ENCODE measurements at regions not wholly inside any gene's neighbourhood (a gene's known extent, or its start where the extent isn't known, plus 50 kb on each side); places are given as distances from the start of the nearest gene placed in this dataset.
"Not testable (repeated sequence)": the region's sequence is repeated elsewhere in the genome, so short reads cannot be mapped to it uniquely, and the experiment has no call there.

DNA sequence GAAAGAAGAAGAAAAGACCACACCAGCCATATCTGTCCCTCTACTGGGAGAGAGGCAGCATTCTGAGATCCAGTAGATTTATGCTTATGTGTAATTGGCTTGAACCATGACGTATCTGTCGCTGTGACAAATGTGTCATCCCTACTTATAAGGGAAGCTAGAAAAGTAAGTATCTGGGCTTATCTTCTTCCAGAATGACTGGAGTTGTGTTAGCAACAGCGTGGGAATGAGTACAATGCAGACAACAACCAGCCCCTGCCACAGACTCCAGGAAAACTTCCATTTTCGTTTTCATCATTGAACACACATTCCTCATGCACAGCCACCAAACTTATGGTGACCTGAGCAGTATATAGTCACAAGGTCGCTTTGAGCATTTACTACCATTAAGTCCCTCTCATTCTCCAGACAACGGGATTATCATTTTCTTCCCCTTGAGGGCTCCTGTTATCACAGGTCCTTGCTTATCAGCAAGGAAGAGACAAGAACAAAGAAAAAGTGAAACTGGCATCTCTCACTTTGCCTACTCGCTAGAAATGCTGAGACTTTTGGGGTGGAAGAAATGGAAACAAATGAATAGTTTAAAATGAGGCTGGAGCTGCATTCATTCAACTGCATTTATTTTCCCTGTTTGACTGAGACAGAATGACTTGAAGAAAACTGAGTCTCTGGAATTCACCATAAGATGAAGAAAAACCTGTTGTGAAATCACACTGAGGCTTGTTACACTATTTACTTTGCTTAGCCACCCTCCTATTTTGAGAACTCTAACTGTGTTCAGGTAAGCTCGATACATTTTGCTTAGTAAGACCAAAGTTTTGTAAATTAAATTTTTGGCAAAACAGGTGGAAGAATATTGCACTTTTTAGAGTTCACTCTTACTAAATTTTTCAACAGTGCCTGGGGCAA is 149.3 kb upstream of the FOXQ1 start:
- intact Hi-C loops (cut with micrococcal nuclease) = no loop called here
- Histone ChIP-seq H3K27ac (replicated peaks) (no peak overlapping the region), H3K9me3 (replicated peaks) (no peaks in the 10 kb centered on the region), H3K36me3 (no peaks in the 10 kb centered on the region), H3K27me3 (ENCODE audit: low read depth) (peaks cover 57% of the 10 kb centered on the region), H3K4me1 (no peaks in the 10 kb centered on the region), H3K4me3 (no peak overlapping the region)
- TF ChIP-seq, protein P1, sequence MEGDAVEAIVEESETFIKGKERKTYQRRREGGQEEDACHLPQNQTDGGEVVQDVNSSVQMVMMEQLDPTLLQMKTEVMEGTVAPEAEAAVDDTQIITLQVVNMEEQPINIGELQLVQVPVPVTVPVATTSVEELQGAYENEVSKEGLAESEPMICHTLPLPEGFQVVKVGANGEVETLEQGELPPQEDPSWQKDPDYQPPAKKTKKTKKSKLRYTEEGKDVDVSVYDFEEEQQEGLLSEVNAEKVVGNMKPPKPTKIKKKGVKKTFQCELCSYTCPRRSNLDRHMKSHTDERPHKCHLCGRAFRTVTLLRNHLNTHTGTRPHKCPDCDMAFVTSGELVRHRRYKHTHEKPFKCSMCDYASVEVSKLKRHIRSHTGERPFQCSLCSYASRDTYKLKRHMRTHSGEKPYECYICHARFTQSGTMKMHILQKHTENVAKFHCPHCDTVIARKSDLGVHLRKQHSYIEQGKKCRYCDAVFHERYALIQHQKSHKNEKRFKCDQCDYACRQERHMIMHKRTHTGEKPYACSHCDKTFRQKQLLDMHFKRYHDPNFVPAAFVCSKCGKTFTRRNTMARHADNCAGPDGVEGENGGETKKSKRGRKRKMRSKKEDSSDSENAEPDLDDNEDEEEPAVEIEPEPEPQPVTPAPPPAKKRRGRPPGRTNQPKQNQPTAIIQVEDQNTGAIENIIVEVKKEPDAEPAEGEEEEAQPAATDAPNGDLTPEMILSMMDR (IDR thresholded peaks at IDR 0.05; ENCODE audit: borderline replicate concordance) = no peak
- no peak for DNase-seq

GRCh38 chr6:1156411-1156810 is 155.5 kb upstream of the FOXQ1 start:
- H3K4me1 ChIP-seq; H3K9me3 ChIP-seq (replicated peaks); H3K4me3 ChIP-seq; H3K27ac ChIP-seq (replicated peaks); H3K36me3 ChIP-seq; intact Hi-C loops (cut with micrococcal nuclease); DNase-seq: not testable (repeated sequence)
- H3K27me3 ChIP-seq (ENCODE audit: low read depth) = peaks cover 64% of the 10 kb centered on the region

DNA sequence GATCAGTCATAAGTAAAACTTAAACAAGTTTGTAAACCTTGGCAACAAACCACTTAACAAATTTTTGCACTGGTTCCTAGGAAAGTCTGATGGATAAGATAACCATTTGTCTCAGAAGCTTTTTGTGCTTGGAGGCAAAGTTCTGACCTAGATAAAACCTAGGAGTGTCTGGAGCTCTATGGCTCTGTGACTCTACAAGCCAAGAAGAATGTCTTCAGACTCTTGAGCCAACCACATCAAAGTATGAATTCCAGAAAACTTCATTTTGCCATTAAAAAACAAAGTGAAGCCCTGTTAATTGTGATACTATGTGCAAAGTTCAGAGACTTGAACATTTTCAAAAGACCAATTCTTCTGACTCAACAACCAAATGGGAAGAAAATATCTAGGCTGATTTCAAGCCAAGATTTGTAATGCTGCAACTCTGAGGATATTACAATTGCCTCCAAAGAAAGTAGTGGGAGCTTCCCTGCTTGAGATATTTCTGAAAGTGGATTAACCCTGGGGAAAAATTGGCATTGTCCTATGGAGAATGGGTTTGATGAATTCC is 158.1 kb upstream of the FOXQ1 start:
- H3K4me1 ChIP-seq = no peaks in the 10 kb centered on the region
- H3K36me3 ChIP-seq = no peaks in the 10 kb centered on the region
- no peak overlapping the region for H3K27ac ChIP-seq (replicated peaks)
- intact Hi-C loops (cut with micrococcal nuclease) = no loop called here
- DNase-seq = no peak
- peaks cover 5% of the 10 kb centered on the region for H3K9me3 ChIP-seq (replicated peaks)
- H3K27me3 ChIP-seq (ENCODE audit: low read depth) = peaks cover 68% of the 10 kb centered on the region
- TF ChIP-seq, protein P1 (IDR thresholded peaks at IDR 0.05; ENCODE audit: borderline replicate concordance) = no peak
- no peak overlapping the region for H3K4me3 ChIP-seq

GRCh38 chr6:1146500-1146899 is 165.4 kb upstream of the FOXQ1 start:
- Histone ChIP-seq H3K4me3 (no peak overlapping the region), H3K36me3 (no peaks in the 10 kb centered on the region), H3K27ac (replicated peaks) (no peak overlapping the region), H3K9me3 (replicated peaks) (no peaks in the 10 kb centered on the region), H3K27me3 (ENCODE audit: low read depth) (peaks cover 69% of the 10 kb centered on the region), H3K4me1 (no peaks in the 10 kb centered on the region)
- TF ChIP-seq, protein P1 (IDR thresholded peaks at IDR 0.05; ENCODE audit: borderline replicate concordance) = no peak
- no peak for DNase-seq
- intact Hi-C loops (cut with micrococcal nuclease) = no loop called here

- DNase-seq = no peak
- Histone ChIP-seq H3K4me1 (no peaks in the 10 kb centered on the region), H3K4me3 (no peak overlapping the region), H3K27me3 (ENCODE audit: low read depth) (peaks cover 63% of the 10 kb centered on the region), H3K9me3 (replicated peaks) (no peaks in the 10 kb centered on the region), H3K36me3 (no peaks in the 10 kb centered on the region), H3K27ac (replicated peaks) (no peak overlapping the region)
- intact Hi-C loops (cut with micrococcal nuclease) = no loop called here
- TF ChIP-seq, protein P1 (IDR thresholded peaks at IDR 0.05; ENCODE audit: borderline replicate concordance) = no peak
These were observed 166.1 kb upstream of the FOXQ1 start for GRCh38 chr6:1145768-1146218.

Measured in left ventricle myocardium inferior (tissue), 1 donor.